HG03097 (cell line): ENCODE measurements at regions not wholly inside any gene's neighbourhood (a gene's known extent, or its start where the extent isn't known, plus 50 kb on each side); places are given as distances from the start of the nearest gene placed in this dataset.
A peak's percentile ranks its signal among the peaks of the same experiment; 100 is the strongest.

Experiments
- ATAC-seq: cut with Tn5 transposase; IDR thresholded peaks from one replicate; pipeline ENCODE4 v1.9.1; 2021; ENCODE audit not compliant: unreplicated experiment, low FRiP score

DNA sequence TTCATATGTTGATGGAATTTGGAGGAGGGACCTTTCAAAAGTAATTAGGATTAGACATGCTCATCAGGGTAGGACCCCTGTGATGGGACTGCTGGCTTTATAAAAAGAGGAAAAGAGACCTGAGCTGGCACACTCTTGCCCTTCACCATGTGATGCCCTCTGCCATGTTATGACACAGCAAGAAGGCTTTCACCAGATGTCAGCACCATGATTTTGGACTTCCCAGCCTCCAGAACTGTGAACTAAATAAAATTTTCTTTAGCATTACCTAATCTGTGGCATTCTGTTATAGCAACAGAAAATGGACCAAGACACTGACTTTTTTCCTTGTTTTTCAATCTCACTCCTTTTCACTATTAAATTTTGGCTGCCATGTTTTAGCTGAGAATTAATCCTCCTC lies 105.0 kb upstream of the TMPO start:
- ATAC-seq, result no peak

DNA sequence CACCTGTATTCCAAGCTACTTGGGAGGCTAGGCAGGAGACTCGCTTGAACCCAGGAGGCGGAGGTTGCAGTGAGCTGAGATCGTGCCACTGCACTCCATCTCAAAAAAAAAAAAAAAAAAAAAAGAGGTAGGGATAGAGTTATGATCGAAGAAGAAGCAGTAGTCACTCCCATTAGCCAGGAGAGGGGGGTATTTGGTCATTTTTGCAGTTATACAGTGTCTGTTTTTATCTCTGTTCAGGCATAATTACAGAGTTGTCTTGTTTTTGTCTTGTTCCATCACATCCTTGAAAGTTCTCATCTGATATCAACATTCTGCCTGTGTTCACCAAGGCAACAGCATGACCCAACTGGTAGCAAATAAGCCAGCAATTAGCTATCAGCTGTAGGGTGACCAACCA lies 98.5 kb upstream of the TMPO start:
- no peak for ATAC-seq

DNA sequence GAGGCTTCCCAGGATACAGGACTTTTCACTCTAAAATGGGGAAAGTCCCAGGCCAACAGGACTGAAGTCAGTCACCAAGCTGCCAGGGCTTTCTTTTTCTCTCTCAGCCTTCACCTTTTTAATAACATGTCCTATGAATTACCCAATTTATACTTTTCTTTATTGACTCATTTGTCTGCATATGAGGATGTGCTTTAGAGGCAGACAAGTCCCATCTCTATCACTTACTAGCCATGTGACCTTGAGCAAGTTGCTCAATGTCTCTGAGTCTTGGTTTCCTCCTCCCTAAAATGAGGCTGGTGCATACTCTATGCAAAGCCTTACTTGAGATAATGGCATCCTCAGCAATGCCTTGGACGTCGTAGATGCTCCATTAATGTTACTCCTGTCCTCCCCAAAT lies 98.1 kb upstream of the TMPO start:
- ATAC-seq, result no peak

DNA sequence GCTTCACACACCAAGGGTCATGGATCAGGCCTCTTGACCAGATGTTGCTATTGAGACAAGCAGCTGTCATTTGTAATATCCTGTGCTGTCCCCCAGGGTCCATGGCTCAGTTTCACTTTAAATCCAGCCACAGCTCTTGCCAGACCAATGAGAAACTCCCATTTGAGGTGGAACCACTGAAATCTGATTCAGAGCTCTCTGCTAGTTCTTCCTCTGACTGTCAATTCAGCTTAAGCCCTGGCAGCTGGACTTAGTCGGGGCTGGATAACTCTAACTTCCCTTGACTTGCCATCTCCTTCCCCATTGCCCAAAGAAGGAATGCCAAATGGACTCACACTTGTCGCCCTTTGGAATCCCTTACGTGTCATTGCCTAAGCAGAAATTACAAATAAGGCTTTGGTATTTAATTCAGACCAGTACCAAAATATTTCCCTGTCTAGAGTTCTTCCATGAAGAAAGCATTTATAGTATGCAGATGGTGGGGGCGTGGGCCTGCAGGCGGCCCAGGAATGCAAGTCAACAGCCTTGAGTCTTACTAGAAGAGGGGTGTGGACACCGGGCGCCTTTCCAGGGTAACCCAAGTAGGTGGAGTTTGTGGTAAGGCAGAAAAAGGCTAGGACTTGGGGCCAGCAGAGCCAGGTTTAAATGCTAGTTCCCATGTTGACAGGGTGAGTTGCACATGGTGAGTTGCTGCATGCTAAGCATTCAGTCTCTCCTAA lies 96.9 kb upstream of the TMPO start:
- peak; percentile 96 for ATAC-seq

DNA sequence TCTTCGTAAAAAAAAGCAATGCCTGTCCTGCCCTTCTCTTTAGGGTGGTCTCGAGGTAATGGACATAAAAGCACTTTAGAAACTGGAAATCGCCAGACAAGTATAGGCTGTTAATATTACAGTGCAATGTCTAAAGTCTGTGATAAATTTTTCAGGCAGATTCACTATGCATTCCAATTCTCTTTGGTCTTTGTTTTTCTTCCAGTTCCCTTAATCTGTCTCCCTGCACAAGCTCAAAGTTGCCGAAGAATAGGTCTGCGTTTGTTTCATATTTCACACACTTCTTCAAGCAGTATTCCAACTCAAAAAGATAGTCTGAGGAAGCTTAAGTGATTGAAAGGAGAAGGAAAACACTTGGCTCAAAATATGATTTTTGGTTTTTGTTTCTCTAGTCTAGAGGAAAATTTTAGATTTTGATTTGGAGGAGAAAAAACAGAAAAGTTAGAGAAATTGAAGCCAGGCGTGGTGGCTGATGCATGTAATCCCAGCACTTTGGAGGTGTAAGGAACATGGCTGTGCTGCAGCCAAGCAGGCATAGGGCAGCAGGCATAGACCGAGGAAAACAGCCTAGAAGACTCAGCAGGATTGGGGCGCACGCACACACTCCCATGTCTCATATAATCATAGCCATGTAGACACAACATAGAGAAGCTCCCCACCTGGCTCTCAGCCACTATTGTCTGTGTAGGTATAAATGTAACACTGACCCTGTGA lies 96.2 kb upstream of the TMPO start:
- ATAC-seq, result no peak

DNA sequence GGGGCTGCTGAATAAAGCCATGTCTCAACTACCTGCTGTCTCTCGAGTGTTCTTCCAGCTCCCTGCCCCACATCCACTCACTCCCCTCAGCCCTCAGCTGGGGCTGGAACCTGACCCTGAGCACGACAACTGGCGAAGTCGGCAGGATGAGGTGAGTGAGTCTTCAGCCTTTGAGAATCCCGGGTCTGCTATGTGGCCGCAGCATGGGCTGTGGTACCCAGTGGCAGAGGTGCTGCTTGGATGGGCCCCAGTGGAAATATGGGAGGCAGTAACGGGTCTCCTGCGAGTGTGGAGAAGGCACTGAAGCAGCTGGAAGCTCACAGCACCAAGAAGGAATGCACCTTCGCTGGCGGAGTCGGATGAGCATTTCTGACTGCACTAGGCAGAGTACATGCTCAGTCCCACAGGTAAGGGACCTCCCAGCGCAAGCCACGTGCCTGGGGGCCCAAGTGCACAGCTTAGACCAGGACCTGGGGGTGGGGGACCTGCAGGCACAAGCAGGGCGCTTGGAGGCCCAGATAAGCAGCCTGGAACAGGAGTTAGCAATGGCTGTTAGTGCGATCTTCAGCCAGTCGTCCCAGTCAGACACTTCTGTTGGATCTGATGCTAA lies 95.5 kb upstream of the TMPO start:
- no peak for ATAC-seq

DNA sequence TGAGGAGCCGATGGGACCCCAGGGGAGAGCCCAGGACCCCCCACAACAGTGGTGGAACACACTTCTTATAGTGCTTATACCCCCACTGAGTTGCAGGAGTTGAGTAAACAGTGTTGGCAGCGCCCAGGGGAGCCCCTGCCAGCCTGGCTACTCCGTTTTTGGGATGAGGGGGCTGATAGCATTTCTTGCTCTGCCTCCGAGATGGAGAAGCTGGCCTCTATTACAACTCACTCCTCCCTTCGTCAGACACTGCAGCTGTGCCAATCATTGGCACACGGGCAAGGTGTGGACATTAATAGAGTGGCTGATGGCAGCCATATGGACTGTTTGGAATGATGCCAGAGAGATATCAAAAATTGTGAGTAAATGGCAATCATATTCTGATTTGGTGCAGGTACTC lies 94.9 kb upstream of the TMPO start:
- no peak for ATAC-seq

DNA sequence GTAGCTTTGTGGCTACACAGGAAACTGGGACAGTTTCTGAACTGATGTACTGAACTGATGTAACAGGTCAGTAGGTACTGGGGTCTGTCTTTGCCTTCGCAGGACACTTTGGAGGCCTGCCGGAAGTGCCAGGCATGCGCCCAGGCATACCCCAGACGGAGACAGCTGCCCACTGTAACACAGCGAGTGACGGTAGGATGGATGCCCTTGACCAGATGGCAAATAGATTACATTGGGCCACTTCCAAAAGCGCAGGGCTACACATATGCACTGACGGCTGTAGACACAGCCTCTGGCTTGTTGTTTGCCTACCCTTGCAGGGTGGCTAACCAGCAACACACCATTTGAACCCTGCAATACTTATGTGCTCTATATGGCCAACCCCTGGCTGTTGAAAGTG lies 94.1 kb upstream of the TMPO start:
- no peak for ATAC-seq

DNA sequence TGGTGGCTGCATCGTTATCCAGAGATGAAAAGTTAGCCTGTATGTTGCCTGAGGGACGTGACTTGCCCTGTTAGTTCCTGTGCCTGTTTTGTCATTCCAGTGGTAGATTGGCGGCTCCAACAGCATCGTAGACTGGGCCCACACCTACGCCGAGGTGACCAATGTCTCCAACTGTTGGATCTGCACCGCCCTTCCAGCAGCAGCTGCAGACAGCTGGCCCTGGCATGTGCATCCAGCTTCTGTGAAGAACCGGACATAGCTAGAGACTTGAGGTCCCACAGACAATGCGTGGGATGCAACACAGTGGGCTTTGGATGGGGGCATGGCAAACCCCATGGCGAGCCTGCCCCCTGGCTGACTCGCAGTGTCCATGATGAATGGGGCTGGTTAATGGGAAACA lies 93.0 kb upstream of the TMPO start:
- ATAC-seq, result no peak

DNA sequence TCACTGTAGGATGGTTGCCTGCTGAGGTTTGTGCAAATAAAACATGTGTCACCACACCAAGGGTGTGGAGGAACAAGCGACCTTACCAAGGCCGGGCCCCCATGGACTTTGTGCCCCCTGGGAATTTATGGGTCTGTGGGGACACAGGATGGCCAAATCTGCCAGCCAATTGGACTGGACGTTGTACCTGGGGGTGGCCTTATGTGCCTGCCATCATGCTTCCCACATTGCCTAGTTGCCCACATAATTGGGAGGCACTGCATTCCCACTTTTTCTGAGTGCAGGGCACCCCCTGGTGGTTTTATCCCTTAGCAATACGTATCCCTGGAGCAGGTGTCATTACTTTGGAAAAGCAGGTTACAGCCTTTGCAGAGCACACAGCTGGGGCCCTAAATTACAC lies 92.6 kb upstream of the TMPO start:
- ATAC-seq, result no peak

DNA sequence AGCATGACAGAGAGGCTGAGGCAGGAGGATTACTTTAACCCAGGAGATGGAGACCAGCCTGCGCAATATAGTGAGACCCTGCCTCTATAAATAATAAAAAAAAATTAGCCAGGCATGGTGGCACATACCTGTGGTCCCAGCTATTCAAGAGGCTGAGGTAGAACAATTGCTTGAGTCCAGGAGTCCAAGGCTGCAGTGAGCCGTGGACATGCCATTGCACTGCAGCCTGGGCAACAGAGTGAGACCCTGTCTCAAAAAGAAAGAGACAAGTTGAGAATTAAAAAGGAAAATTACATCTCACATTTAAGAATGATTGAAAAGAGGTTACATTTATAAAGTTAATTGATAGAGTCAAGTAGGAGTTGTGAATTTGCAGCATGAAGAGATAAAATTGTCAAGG lies 91.4 kb upstream of the TMPO start:
- no peak for ATAC-seq

DNA sequence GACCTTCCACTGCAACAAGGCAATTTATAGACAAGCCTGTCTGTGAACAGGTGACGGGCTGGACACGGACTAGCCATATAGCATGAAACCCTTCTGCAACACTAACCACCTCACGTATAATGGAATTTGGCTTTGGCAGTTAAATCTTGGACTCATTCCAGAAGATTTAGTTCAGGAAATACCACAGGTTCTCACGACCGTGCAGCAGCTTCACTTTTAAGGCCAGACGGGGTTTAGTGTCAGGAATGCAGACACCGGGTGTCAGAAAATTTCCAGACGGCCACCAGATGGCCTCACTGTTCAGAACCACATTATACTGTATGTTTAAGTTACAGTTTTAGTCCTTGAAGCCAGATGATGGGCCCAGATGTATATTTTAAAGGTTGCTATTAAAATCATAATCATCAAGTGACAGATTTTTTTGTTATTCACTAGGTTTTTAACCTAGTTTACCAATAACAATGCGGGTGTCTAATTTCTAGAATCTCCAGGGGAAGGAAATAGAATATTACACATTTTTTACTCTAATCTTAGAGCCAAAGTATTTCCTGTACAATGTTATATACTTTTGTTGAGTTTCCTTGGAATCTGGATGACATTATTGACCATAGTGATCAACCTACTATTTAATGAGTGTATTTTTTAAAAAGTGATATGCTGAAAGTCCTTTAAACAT lies 90.5 kb upstream of the TMPO start:
- no peak for ATAC-seq

DNA sequence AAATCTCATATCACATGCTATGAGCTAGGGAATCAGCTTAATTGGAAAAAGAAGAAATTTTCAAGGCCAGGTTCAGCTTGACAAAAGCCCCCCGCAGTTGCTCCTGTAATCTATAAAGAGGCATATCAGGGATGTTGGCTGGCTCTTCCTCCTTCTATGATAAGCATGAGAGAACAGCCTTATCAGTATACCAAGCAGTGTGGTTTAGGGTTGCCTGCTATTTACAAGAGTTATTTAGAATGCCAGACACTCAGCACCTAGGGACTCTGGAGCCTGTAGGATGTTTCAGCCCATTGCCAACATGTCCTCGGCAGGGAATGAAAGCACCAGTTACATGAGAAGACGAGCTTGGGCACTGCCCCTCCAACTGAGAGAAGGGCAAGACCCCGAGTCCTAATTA lies 89.5 kb upstream of the TMPO start:
- ATAC-seq, result no peak

DNA sequence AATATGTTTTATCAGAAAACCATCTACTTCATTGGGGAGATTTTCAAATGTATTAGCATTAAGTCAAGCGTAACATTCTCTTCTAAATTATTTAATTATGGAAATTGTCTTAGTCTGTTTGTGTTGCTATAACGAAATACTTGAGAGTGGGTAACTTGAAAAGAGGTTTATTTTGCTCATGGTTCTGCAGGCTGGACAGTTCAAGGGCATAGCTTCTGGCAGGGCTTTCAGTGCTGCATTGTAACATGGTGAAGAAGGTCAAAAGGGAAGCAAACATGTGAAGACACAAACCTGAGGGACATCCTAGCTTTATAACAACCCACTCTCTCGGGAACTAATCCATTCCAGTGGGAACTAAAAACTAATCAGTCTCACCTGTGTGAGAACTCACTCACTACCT lies 84.3 kb upstream of the TMPO start:
- ATAC-seq, result no peak

DNA sequence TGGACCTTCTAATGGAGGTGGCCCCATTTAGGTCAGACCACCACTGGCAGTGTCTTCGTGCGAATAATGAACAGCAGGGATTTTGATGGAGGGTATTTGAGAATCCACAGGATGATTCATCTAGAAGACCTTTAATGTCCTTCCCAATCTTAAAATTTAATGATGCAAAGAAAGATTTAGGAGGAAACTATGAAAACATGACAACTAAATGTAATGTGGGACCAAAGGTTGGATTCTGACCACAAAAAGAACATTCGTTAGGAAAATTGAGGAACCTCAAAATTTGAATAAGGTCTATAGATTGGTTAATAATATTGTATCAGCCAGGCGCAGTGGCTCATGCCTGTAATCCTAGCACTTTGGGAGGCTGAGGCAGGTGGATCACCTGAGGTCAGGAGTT lies 78.2 kb upstream of the TMPO start:
- ATAC-seq, result no peak

DNA sequence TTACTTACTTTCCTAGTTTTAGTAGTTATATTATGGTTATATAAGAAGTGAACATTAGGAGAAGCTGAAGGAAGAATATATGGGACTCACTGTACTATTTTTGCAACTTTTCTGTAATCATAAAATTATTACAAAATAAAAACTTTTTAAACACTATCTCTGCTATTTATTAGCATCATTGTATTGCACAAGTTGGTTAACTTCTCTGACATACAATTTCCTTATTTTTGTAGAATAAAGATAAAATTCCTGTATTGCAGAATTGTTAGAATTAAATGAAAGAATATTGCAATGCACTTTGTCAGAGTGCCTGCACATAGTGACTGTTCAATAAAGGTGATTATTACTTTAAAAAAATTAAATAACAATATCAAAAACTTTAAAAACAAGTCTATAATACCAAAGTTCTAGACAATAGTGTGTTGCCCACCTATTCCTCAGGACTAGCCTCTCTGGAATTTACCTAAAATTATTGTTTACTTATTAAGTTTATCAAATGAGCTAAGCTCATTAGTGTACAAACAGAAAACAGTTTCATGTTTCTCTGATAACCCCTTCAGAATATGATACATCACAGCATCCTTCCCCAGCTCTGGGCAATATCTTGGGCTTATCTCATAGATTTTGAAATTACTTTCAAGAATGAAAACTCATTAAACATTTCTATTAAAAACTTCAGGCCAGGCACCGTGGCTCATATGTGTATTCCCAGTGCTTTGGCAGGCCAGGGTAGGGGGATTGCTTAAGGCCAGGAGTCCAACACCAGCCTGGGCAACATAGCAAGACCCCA lies 77.4 kb upstream of the TMPO start:
- no peak for ATAC-seq

DNA sequence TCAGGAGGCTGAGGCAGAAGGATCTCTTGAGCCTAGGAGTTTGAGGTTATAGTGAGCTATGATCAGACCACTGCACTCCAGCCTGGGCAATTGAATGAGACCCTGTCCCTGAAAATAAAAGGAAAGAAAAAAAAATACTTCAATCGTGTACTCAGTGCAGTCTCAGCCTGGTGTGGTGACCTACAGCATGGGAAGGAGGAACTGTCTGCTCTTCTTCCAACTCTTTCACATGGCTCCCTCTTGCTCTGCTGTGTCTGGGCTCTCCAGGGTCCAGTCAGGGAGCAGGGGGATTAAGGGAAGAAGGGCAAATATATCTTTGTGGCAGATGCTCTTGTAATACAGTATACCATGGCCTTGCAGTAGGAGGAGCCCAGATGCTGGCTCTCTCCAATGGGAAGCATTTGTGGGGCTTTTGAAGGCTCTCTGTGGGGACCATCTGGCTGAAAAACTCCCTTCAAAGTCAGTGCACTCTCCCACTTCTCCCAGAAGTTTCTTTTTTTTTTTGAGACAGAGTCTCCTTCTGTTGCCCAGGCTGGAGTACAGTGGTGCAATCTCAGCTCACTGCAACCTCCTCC lies 76.6 kb upstream of the TMPO start:
- ATAC-seq, result no peak

DNA sequence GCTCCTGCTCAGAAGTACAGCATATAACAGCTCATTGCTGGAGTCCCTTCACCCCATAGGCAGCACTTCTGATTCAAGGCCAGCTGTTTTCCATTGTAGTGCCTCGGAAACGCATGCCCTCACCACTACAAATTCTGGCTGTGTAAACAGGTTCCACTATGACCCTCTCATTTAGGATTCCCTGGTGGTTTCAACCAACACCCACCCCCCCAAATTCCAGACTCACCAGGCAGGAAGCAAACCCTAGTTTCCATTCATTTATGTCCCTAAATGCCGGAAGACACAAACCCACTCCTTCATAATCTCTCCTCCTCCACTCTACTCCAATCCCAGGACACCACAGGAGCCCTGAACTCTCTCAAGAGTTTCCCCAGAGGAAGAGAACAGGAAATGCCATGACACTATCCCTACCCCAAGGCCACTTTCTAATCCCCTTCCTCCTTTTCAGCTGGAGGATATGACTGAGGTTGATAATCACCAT lies 75.9 kb upstream of the TMPO start:
- ATAC-seq, result no peak

DNA sequence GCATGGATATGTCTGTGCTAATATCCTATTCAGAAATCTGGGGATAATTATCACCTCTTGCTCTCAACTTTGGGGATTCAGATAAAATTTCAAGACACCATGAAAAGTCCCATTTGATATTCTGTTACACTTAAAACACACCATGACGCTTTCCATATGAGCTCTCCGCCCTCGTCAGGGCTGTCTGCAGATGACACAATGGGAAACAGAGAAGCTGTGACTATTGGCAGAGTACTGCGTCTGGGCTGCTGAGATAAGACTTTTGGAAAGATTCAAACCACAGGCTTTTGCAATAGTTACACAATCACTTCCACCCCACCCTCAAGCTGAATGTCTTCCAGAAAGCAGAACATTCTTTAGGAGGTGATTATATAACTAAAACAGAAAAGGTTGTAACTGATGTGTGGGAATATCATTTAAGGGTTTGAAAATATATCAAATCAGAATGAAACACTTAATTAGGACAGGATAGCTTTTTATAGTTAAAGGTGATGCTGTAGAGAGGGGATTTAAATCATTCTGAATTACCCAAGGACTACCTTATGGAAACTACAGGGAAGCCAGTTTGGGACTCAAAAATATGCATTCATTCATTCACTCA lies 75.3 kb upstream of the TMPO start:
- no peak for ATAC-seq

DNA sequence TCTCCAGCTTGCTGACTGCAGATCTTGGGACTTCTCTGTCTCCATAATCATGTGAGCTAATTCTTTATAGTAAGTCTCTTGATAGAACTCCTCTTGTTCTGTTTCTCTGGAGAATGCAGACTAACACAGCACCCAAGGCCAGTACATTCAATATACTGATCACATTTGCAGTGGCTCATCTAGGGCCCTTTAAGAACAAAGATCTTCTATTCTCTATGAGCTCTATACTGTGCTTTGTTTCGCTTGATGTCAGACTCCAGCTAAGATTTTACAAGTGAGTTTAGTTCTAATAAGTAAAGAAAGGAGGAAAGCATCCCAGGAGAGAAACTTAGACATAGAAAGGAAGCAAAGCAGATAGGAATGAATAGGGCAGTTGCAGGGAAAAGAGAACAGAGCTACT lies 69.3 kb upstream of the TMPO start:
- ATAC-seq, result no peak
